ENCODE measurements at regions not wholly inside any gene's neighbourhood (a gene's known extent, or its start where the extent isn't known, plus 50 kb on each side); places are given as distances from the start of the nearest gene placed in this dataset.

GRCh38 chr4:11134705-11135104 is 294.0 kb downstream of the HS3ST1 start:
- TF ChIP-seq CTCF (IDR thresholded peaks at IDR 0.05 in 4 of 5, conservative IDR thresholded peaks at IDR 0.05 in 1 of 5): no peak
- no peak for TF ChIP-seq POLR2A (IDR thresholded peaks at IDR 0.05)

All from gastrocnemius medialis (tissue), 4 donors.